HuH-7.5 (cell line): ENCODE measurements at regions not wholly inside any gene's neighbourhood (a gene's known extent, or its start where the extent isn't known, plus 50 kb on each side); places are given as distances from the start of the nearest gene placed in this dataset.
"Not testable (repeated sequence)": the region's sequence is repeated elsewhere in the genome, so short reads cannot be mapped to it uniquely, and the experiment has no call there.

Experiments used
- DNase-seq: peaks from one replicate; pipeline ENCODE4 v3.0.0; 2011; ENCODE audit warnings: low spot score

- no peak for DNase-seq
These were observed 123.2 kb upstream of the LNX1 start for GRCh38 chr4:53714236-53715140.

GRCh38 chr4:53713767-53714166 is 122.5 kb upstream of the LNX1 start:
- DNase-seq, result no peak

DNA sequence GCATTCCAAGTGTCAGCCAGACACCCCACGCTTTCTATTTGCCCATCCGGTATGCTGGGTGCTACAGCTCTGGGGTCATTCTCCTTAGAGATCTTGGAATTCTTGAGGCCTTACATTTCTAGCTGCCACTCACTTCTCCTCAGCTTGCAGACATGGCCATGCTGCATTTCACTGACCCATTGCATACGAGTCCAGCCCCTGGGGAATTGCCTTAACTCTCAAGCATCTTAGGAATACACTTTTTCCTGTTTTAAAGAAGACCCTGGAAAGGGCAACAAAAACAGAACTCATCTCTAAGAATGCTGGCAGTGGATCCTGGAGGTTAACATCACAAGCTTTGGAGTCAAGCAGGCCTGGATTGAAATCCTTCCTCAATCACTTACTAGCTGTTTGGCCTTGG is 122.0 kb upstream of the LNX1 start:
- DNase-seq, result no peak

GRCh38 chr4:53712408-53713020 is 121.2 kb upstream of the LNX1 start:
- DNase-seq, result no peak

- DNase-seq, result no peak
These were observed 120.6 kb upstream of the LNX1 start for GRCh38 chr4:53711926-53712325.

- DNase-seq, result no peak
These were observed 118.4 kb upstream of the LNX1 start for GRCh38 chr4:53709693-53710092.

DNA sequence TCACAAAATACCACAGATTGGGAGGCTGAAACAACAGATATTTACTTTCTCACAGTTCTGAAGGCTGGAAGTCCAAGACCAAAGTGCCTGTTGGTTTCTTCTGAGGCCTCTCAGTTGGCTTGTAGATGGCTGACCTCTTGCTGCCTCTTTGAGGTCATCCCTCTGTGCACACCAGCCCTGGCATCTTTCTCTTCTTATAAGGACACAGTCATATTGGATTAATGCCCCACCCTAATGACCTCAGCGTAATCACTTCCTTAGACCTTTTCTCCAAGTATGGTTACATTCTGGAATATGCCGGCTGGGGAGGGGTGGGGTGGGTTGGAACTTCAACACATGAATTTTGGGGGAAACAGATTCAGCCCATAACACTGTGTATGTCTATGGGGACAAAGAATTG is 116.2 kb upstream of the LNX1 start:
- DNase-seq, result no peak

DNA sequence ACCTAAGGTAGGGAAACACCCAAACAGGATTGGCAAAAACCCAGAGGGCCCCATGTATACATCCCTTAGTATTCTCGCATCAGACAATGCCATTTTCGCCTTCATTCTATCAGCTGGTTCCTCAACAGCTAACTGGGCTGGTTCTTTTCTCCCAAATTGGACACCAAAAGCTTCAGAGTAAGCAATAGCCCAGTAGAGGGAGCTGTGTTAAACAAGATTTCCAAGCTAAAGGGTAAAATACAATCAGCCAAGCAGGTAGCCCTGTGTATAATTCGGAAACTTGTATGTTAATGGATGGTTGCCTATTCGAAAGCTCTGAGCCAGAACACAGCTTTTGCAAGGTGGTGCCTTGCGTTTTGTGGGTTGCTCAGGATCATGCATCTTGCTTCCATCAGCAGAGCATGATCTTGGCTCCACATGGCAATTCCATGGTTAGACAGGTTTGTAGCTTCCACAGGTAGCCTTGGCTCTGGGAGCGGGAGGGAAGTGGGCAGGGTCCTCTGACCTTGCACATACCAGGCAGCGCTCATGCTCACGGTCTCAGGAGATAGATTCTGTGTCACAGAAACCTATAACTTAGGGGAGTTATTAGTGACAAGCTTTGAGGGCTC is 115.2 kb upstream of the LNX1 start:
- DNase-seq, result peak; percentile 22

GRCh38 chr4:53705972-53706371 is 114.7 kb upstream of the LNX1 start:
- DNase-seq, result no peak

DNA sequence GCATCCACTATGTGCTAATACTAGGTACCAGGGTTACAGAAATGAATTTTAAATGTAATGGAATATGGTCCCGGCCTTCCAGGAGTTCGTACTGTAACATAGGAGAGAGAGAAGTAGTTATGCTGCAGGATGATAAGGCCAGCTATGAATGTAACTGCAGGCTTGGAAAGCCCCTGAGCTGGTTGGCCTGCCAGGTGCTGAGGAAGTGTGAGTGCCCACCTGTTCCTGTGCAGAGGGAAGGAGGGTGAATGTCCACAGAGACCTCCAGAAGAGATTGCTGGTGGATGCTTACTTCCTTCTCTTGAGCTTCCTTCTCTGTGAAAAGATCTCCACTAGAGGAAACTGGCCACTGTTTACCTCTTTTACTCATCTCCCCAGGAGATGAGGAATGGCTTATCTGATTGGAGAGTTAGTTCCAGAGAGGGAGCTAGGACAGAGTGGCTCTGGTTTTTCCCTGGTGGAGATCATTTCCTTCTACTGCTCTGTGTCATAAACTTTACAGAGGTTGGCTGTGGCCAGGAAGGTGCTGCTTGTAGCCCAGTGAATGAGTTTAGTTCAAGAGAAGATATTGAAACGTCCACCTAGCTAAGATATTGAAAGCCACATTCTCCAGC is 114.0 kb upstream of the LNX1 start:
- no peak for DNase-seq

GRCh38 chr4:53704329-53704728 is 113.0 kb upstream of the LNX1 start:
- no peak for DNase-seq

DNA sequence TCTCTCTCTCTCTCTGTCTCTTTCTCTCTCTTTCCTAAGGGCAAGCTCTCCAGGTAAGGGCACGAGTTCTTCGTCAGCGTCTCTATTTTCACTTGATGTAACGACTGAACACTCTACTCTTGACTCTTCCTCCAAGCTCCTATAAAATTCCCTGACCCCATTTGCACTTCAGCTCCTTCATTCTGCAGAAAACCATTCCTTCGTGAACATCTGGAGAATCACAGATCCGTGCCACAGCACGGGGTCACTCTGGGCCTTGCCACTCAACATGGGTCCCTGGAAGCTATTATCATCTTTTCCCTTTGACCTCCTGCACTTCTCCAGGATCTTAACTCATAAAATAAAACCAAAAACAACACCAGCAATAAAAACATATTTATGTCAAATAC is 112.0 kb upstream of the LNX1 start:
- DNase-seq, result no peak

GRCh38 chr4:53702334-53703266 is 111.3 kb upstream of the LNX1 start:
- peak; percentile 13 for DNase-seq

GRCh38 chr4:53701260-53701659 is 110.0 kb upstream of the LNX1 start:
- not testable (repeated sequence) for DNase-seq

DNA sequence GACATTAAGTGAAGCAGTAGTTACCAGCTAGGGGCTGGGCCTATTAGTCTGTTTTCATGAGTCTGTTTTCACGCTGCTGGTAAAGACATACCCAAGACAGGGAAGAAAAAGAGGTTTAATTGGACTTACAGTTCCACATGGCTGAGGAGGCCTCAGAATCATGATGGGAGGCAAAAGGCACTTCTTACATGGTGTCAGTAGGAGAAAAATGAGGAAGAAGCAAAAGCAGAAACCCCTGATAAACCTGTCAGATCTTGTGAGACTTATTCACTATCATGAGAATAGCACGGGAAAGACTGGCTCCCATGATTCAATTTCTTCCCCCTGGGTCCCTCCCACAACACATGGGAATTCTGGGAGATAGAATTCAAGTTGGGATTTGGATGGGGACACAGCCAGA is 108.0 kb upstream of the LNX1 start:
- DNase-seq, result not testable (repeated sequence)

DNA sequence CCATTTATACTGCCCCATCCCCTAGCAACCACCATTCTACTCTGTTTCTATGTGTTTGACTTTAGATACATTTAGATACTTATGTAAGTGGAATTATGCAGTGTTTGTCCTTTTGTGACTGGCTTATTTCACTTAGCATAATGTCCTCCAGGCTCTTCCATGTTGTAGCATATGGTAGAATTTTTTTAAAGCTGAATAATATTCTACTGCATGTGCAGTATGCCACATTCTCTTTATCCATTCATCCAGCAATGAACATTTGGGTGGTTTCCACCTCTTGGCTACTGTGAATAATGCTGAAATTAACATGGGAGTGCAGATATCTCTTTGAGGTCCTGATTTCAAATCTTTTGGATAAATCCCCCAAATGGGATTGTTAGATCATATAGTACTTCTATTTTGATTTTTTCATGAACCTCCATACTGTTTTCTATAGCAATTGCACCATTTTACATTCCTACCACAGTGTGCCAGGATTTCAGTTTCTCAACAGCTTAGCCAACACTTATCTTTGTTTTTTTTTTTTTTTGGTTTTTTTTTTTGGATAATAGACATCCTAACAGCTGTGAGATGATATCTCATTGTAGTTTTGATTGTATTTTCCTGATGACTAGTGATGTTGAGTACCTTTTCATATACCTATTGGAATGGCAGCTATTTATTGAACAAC is 105.9 kb upstream of the LNX1 start:
- DNase-seq, result no peak

- no peak for DNase-seq
These were observed 104.5 kb upstream of the LNX1 start for GRCh38 chr4:53695540-53696463.

GRCh38 chr4:53694666-53695065 is 103.4 kb upstream of the LNX1 start:
- DNase-seq, result no peak

GRCh38 chr4:53693909-53694308 is 102.6 kb upstream of the LNX1 start:
- no peak for DNase-seq

DNA sequence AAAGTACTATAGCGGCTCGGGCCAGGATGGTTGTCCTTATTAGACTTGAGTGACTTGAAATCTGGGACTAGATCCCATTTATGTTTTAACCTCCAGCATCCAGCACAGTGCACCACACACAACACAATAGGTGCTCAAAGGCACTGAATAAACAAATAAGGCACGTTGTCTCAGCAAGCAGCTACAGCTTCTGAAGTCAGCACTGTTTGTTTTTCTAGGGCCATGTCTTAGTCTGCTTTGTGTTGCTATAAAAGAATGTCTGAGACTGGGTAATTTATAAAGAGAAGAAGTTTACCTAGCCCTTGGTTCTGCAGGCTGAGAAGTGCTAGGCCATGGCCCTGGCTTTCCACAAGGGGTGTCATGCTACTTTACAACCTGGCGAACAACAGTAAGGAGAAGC is 102.1 kb upstream of the LNX1 start:
- DNase-seq, result no peak
